HK-2 (cell line): ENCODE measurements at regions not wholly inside any gene's neighbourhood (a gene's known extent, or its start where the extent isn't known, plus 50 kb on each side); places are given as distances from the start of the nearest gene placed in this dataset.
"Not testable (repeated sequence)": the region's sequence is repeated elsewhere in the genome, so short reads cannot be mapped to it uniquely, and the experiment has no call there.

Experiments
- DNase-seq: peaks from one replicate; pipeline ENCODE4 v3.0.0-alpha.2; 2018; ENCODE audit not compliant: unreplicated experiment

GRCh38 chr9:28453918-28454317, 880.6 kb upstream of the C9orf72 start:
- no peak for DNase-seq

GRCh38 chr9:28456861-28457260, 883.6 kb upstream of the C9orf72 start:
- no peak for DNase-seq

GRCh38 chr9:28464481-28465216, 891.4 kb upstream of the C9orf72 start:
- no peak for DNase-seq

GRCh38 chr9:28471261-28471660, 898.0 kb upstream of the C9orf72 start:
- no peak for DNase-seq

- no peak for DNase-seq
Measured at GRCh38 chr9:28487561-28487960, 914.3 kb upstream of the C9orf72 start.

GRCh38 chr9:28491121-28491520, 917.8 kb upstream of the C9orf72 start:
- DNase-seq = no peak

GRCh38 chr9:28498168-28498567, 924.9 kb upstream of the C9orf72 start:
- not testable (repeated sequence) for DNase-seq

- DNase-seq = no peak
Measured at GRCh38 chr9:28502189-28502588, 928.9 kb upstream of the C9orf72 start.

GRCh38 chr9:28502741-28503140, 929.5 kb upstream of the C9orf72 start:
- no peak for DNase-seq

- DNase-seq = no peak
Measured at GRCh38 chr9:28503573-28503972, 930.3 kb upstream of the C9orf72 start.

GRCh38 chr9:28518439-28518838, 945.2 kb upstream of the C9orf72 start:
- no peak for DNase-seq

- not testable (repeated sequence) for DNase-seq
Measured at GRCh38 chr9:28524309-28524708, 951.0 kb upstream of the C9orf72 start.

GRCh38 chr9:28528049-28528448, 954.8 kb upstream of the C9orf72 start:
- no peak for DNase-seq

- DNase-seq = no peak
Measured at GRCh38 chr9:28538132-28538531, 964.9 kb upstream of the C9orf72 start.

GRCh38 chr9:28539434-28540070, 966.3 kb upstream of the C9orf72 start:
- DNase-seq = no peak

- DNase-seq = no peak
Measured at GRCh38 chr9:28542928-28543327, 969.6 kb upstream of the C9orf72 start.

GRCh38 chr9:28547527-28547926, 974.2 kb upstream of the C9orf72 start:
- no peak for DNase-seq

- no peak for DNase-seq
Measured at GRCh38 chr9:28563291-28563934, 990.1 kb upstream of the C9orf72 start.

GRCh38 chr9:28583832-28584231, 1010.6 kb upstream of the C9orf72 start:
- no peak for DNase-seq

- DNase-seq = no peak
Measured at GRCh38 chr9:28584542-28584941, 1011.3 kb upstream of the C9orf72 start.

- no peak for DNase-seq
Measured at GRCh38 chr9:28587052-28587451, 1013.8 kb upstream of the C9orf72 start.

GRCh38 chr9:28598408-28598807, 1025.1 kb upstream of the C9orf72 start:
- no peak for DNase-seq

GRCh38 chr9:28600226-28600625, 1026.9 kb upstream of the C9orf72 start:
- no peak for DNase-seq
